Right lobe of liver (tissue), 4 donors: ENCODE measurements at regions not wholly inside any gene's neighbourhood (a gene's known extent, or its start where the extent isn't known, plus 50 kb on each side); places are given as distances from the start of the nearest gene placed in this dataset.

Source experiments
- CTCF ChIP-seq, 4 donors: fragments of 200-600 bp in 3 of 4; fragments of 450-650 bp in 1 of 4; IDR thresholded peaks; one replicate each; pipeline versions ENCODE4 v1.5.1 to v1.8.0; 2016 to 2022; ENCODE audit warnings: antibody characterized with exemption in 4 of 4, mild to moderate bottlenecking in 2 of 4
- POLR2A ChIP-seq: fragments of 450-650 bp; IDR thresholded peaks from one replicate; pipeline ENCODE4 v1.6.1; 2017; ENCODE audit warnings: antibody characterized with exemption, mild to moderate bottlenecking
- donor health status: DM: no; HTN: no; CAD: no.
- donor health status: DM: no; HTN: no; CAD: no.
- donor health status: DM: no; HTN: yes; CAD: no.

- no peak for TF ChIP-seq CTCF (IDR thresholded peaks at IDR 0.05)
- TF ChIP-seq POLR2A = no peak
Observed at GRCh38 chr11:11077898-11078297, 220.0 kb upstream of the ZBED5 start.
